NT2/D1 (cell line): ENCODE measurements at regions not wholly inside any gene's neighbourhood (a gene's known extent, or its start where the extent isn't known, plus 50 kb on each side); places are given as distances from the start of the nearest gene placed in this dataset.

ENCODE experiments used
- YY1 ChIP-seq: IDR thresholded peaks from 2 replicates; pipeline ENCODE4 v1.6.1; 2011; ENCODE audit not compliant: insufficient read length, insufficient read depth
- ZNF274 ChIP-seq: IDR thresholded peaks from 2 replicates; pipeline ENCODE4 v1.6.1; 2011; ENCODE audit warnings: mild to moderate bottlenecking, low read depth, low read length

GRCh38 chr11:62044639-62045121 is 77.2 kb upstream of the FTH1 start:
- TF ChIP-seq YY1 (no peak), ZNF274 (no peak)
